HepG2 (cell line): ENCODE measurements at regions not wholly inside any gene's neighbourhood (a gene's known extent, or its start where the extent isn't known, plus 50 kb on each side); places are given as distances from the start of the nearest gene placed in this dataset.

ENCODE experiments used
- ATF1 ChIP-seq: IDR thresholded peaks from 2 replicates; pipeline ENCODE4 v1.6.1; 2016; ENCODE audit warnings: mild to moderate bottlenecking, control low read depth
- FIP1L1 ChIP-seq: fragments of 200-400 bp; formaldehyde crosslinking; IDR thresholded peaks from 2 replicates; pipeline ENCODE4 v1.6.1; 2018; ENCODE audit warnings: low read depth, mild to moderate bottlenecking, low read length, moderate library complexity, borderline replicate concordance; ENCODE audit not compliant: insufficient read depth
- FOXO1 ChIP-seq: sonication (generic); formaldehyde crosslinking; IDR thresholded peaks from 2 replicates; pipeline ENCODE4 v1.4.0; 2020; ENCODE audit warnings: missing genetic modification reagents
- GATAD1 ChIP-seq: IDR thresholded peaks from 2 replicates; pipeline ENCODE4 v1.6.1; 2016; ENCODE audit warnings: missing genetic modification reagents, missing compliant biosample characterization
- HDAC6 ChIP-seq: fragments of 200-600 bp; sonication (generic); IDR thresholded peaks from 2 replicates; pipeline ENCODE4 v1.7.0; 2017; ENCODE audit warnings: mild to moderate bottlenecking, antibody characterized with exemption, low read length, low read depth
- IRX3 ChIP-seq: sonication (generic); formaldehyde crosslinking; IDR thresholded peaks from 2 replicates; pipeline ENCODE4 v1.8.1; 2023; ENCODE audit warnings: mild to moderate bottlenecking, low read depth, missing genetic modification reagents, borderline replicate concordance
- NCOA2 ChIP-seq: sonication (generic); formaldehyde crosslinking; IDR thresholded peaks from 2 replicates; pipeline ENCODE4 v1.8.0; 2022; ENCODE audit warnings: inconsistent platforms
- NONO ChIP-seq, 2 experiments: fragments of 450-650 bp in 1 of 2; sonication (generic) in 1 of 2; formaldehyde crosslinking in 1 of 2; IDR thresholded peaks in 1 of 2; conservative IDR thresholded peaks in 1 of 2; 2 replicates each; pipeline versions ENCODE4 v1.6.1 to v1.8.0; 2017 to 2022; ENCODE audit warnings: mild to moderate bottlenecking in 1 of 2, missing genetic modification reagents in 1 of 2, moderate library complexity in 1 of 2
- PAX8 ChIP-seq: sonication (generic); formaldehyde crosslinking; IDR thresholded peaks from 2 replicates; pipeline ENCODE4 v1.8.0; 2022; ENCODE audit warnings: mild to moderate bottlenecking, missing genetic modification reagents, borderline replicate concordance
- REL ChIP-seq: sonication (generic); formaldehyde crosslinking; conservative IDR thresholded peaks from 2 replicates; pipeline ENCODE4 v1.8.0; 2022; ENCODE audit warnings: mild to moderate bottlenecking, missing genetic modification reagents, moderate library complexity
- REST ChIP-seq, 2 experiments: IDR thresholded peaks; 2 replicates each; pipeline ENCODE4 v1.6.1; 2011 to 2012; ENCODE audit warnings: low read length in 2 of 2, borderline replicate concordance in 1 of 2, low read depth in 1 of 2, mild to moderate bottlenecking in 1 of 2, moderate library complexity in 1 of 2
- THRA ChIP-seq: sonication (generic); formaldehyde crosslinking; IDR thresholded peaks from 2 replicates; pipeline ENCODE4 v1.4.0; 2020; ENCODE audit warnings: missing genetic modification reagents, borderline replicate concordance
- ZEB1 ChIP-seq: IDR thresholded peaks from 2 replicates; pipeline ENCODE4 v1.6.1; 2012; ENCODE audit warnings: mild to moderate bottlenecking, low read depth, inconsistent platforms; ENCODE audit not compliant: insufficient replicate concordance
- ZFP37 ChIP-seq: sonication (generic); formaldehyde crosslinking; IDR thresholded peaks from 2 replicates; pipeline ENCODE4 v1.4.0; 2020; ENCODE audit warnings: missing genetic modification reagents, borderline replicate concordance
- ZFP62 ChIP-seq: sonication (generic); formaldehyde crosslinking; IDR thresholded peaks from 2 replicates; pipeline ENCODE4 v1.4.0; 2020; ENCODE audit warnings: missing genetic modification reagents
- ZNF205 ChIP-seq: IDR thresholded peaks from 2 replicates; pipeline ENCODE4 v1.6.1; 2018; ENCODE audit warnings: missing biosample characterization, missing genetic modification reagents
- ZNF652 ChIP-seq: IDR thresholded peaks from 2 replicates; pipeline ENCODE4 v1.6.1; 2016; ENCODE audit warnings: low read depth, borderline replicate concordance
- ZNF7 ChIP-seq: IDR thresholded peaks from 2 replicates; pipeline ENCODE4 v1.6.1; 2016; ENCODE audit warnings: missing biosample characterization, missing genetic modification reagents
- ZNF737 ChIP-seq: sonication (generic); formaldehyde crosslinking; IDR thresholded peaks from 2 replicates; pipeline ENCODE4 v1.5.0; 2020; ENCODE audit warnings: missing genetic modification reagents, mild to moderate bottlenecking, borderline replicate concordance
- ZNF777 ChIP-seq: sonication (generic); formaldehyde crosslinking; IDR thresholded peaks from 2 replicates; pipeline ENCODE4 v1.4.0; 2020; ENCODE audit warnings: missing genetic modification reagents
- TF ChIP-seq, protein P1 (sequence below): IDR thresholded peaks from 2 replicates; pipeline ENCODE4 v1.6.1; 2018; ENCODE audit warnings: missing genetic modification reagents, mild to moderate bottlenecking, missing compliant biosample characterization
- TF ChIP-seq, protein P2 (sequence below): sonication (generic); formaldehyde crosslinking; IDR thresholded peaks from 2 replicates; pipeline ENCODE4 v1.5.1; 2020; ENCODE audit warnings: missing genetic modification reagents, mild to moderate bottlenecking, borderline replicate concordance

GRCh38 chr16:72455743-72456659 lies 284.0 kb upstream of the PMFBP1 start (continued):
- TF ChIP-seq NONO (IDR thresholded peaks at IDR 0.05) (no peak), NONO (CRISPR knock-in tag; conservative IDR thresholded peaks at IDR 0.05) (no peak), NCOA2 (CRISPR knock-in tag) (peak; percentile 93), ZEB1 (no peak), ZNF777 (CRISPR knock-in tag) (no peak), ZNF737 (CRISPR knock-in tag) (no peak), ZFP37 (CRISPR knock-in tag) (no peak), ZFP62 (CRISPR knock-in tag) (no peak), GATAD1 (CRISPR knock-in tag) (peak; percentile 46; the same call in 1 of the 2 replicates), HDAC6 (no peak), IRX3 (no peak), PAX8 (no peak), REST (IDR thresholded peaks at IDR 0.05; ENCODE audit: borderline replicate concordance in 1 of 2, low read depth in 1 of 2, low read length in 2 of 2) (no peak), ATF1 (CRISPR knock-in tag) (peak; percentile 64; the same call in 1 of the 2 replicates), THRA (0 out of 2 replicates have a peak, but pooled peaks have one; percentile 34), ZNF7 (CRISPR knock-in tag) (peak; percentile 86), FIP1L1 (no peak), REL (no peak), ZNF205 (CRISPR knock-in tag) (no peak), FOXO1 (CRISPR knock-in tag) (peak; percentile 93), ZNF652 (0 out of 2 replicates have a peak, but pooled peaks have one; percentile 24)
- TF ChIP-seq, protein P1, sequence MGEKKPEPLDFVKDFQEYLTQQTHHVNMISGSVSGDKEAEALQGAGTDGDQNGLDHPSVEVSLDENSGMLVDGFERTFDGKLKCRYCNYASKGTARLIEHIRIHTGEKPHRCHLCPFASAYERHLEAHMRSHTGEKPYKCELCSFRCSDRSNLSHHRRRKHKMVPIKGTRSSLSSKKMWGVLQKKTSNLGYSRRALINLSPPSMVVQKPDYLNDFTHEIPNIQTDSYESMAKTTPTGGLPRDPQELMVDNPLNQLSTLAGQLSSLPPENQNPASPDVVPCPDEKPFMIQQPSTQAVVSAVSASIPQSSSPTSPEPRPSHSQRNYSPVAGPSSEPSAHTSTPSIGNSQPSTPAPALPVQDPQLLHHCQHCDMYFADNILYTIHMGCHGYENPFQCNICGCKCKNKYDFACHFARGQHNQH: 0 out of 2 replicates have a peak, but pooled peaks have one; percentile 22
- TF ChIP-seq, protein P2, sequence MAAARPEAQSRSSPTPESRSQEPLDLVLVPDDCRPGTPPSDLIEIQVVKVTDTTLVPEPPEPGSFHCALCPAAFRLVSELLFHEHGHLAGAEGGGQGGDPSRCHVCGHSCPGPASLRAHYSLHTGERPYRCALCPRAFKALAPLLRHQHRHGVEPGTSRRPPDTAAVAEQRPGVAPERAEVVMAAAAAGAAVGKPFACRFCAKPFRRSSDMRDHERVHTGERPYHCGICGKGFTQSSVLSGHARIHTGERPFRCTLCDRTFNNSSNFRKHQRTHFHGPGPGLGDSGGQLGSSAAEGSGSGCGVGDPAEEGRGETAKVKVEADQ (CRISPR knock-in tag): 0 out of 2 replicates have a peak, but pooled peaks have one; percentile 14
